Esophagus (tissue), 2 donors: ENCODE measurements at regions not wholly inside any gene's neighbourhood (a gene's known extent, or its start where the extent isn't known, plus 50 kb on each side); places are given as distances from the start of the nearest gene placed in this dataset.

Experiments
- H3K27ac ChIP-seq, 2 donors: one replicate each; pipeline ENCODE4 v1.5.1; 2013; ENCODE audit warnings: low read depth in 2 of 2, mild to moderate bottlenecking in 2 of 2, inconsistent platforms in 1 of 2, low read length in 1 of 2, moderate library complexity in 1 of 2
- H3K27me3 ChIP-seq, 2 donors: one replicate each; pipeline ENCODE4 v1.6.1; 2013; ENCODE audit warnings: low read length in 2 of 2, control low read depth in 1 of 2, mild to moderate bottlenecking in 1 of 2; ENCODE audit not compliant: insufficient read depth in 2 of 2, control insufficient read depth in 1 of 2
- H3K36me3 ChIP-seq, 2 donors: one replicate each; pipeline ENCODE4 v1.6.1; 2013; ENCODE audit warnings: low read length in 1 of 2; ENCODE audit not compliant: control insufficient read depth in 2 of 2, insufficient read depth in 2 of 2
- H3K4me1 ChIP-seq, 2 donors: one replicate each; pipeline ENCODE4 v1.6.1; 2013; ENCODE audit warnings: low read length in 1 of 2; ENCODE audit not compliant: control insufficient read depth in 2 of 2, insufficient read depth in 2 of 2
- H3K4me3 ChIP-seq, 2 donors: one replicate each; pipeline ENCODE4 v1.5.1; 2013; ENCODE audit warnings: low read length in 2 of 2, mild to moderate bottlenecking in 2 of 2, low read depth in 1 of 2, moderate library complexity in 1 of 2
- H3K9me3 ChIP-seq, 2 donors: one replicate each; pipeline ENCODE4 v1.6.1; 2013; ENCODE audit warnings: mild to moderate bottlenecking in 2 of 2, low read depth in 1 of 2, low read length in 1 of 2, moderate library complexity in 1 of 2; ENCODE audit not compliant: control insufficient read depth in 2 of 2, insufficient read depth in 1 of 2
- WGBS, 2 donors: extraction: QIAGEN DNeasy Blood & Tissue Kit; methylation state at CpG; one replicate each; pipeline ENCODE4 v1.1.7; 2013; 5-methylcytosine and 5-hydroxymethylcytosine counted together
- donor health status: healthy with polysubstance abuse.
- donor health status: Bipolar disorder and iron deficiency.

DNA sequence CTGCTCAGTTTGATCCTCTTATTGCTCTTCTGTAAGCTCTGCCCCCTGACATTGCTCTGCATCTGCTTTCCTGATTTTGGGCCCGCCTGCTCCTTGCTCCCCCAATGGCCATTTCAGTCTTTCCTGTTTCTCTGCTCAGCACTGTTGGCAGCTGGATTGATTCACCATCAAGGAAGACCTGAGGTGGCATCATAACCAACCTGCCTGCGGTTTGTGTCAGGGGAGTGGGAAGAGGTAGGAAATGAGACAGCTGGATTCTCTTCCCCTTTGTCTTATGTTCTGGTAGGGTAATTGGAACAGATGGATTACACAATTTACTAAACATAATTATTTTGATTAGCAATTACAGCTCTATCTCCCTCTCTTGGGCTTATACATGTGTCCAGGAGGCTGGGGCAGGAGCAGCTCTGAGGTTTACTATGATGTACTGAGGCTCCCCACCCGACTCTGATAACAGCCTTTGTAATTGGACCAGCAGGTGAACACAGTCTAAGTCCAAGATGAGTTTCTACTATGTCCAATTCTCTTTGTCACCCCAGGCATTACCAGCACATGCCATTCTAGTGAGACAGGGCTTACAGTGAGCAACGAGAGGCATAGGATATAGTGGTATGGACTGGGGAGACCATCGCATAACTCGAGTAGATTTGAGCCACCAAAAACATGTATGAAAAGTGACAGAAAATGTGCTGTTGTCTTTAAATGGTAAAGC, 151.8 kb upstream of the MMADHC start:
- Histone ChIP-seq H3K36me3 (no peaks in the 10 kb centered on the region), H3K4me3 (no peak overlapping the region), H3K4me1 (no peaks in the 10 kb centered on the region), H3K27me3 (no peaks in the 10 kb centered on the region), H3K9me3 (no peaks in the 10 kb centered on the region), H3K27ac (no peak overlapping the region)
- WGBS, 2 donors, result 80 to 86% methylated on average over 6 of the region's 6 CpGs

GRCh38 chr2:149738767-149739166, 151.2 kb upstream of the MMADHC start:
- no peaks in the 10 kb centered on the region for H3K4me1 ChIP-seq
- WGBS, 2 donors, result 94 to 97% methylated on average over 1 of the region's 1 CpG
- H3K4me3 ChIP-seq, result no peak overlapping the region
- no peaks in the 10 kb centered on the region for H3K27me3 ChIP-seq
- no peaks in the 10 kb centered on the region for H3K9me3 ChIP-seq
- no peaks in the 10 kb centered on the region for H3K36me3 ChIP-seq
- no peak overlapping the region for H3K27ac ChIP-seq

DNA sequence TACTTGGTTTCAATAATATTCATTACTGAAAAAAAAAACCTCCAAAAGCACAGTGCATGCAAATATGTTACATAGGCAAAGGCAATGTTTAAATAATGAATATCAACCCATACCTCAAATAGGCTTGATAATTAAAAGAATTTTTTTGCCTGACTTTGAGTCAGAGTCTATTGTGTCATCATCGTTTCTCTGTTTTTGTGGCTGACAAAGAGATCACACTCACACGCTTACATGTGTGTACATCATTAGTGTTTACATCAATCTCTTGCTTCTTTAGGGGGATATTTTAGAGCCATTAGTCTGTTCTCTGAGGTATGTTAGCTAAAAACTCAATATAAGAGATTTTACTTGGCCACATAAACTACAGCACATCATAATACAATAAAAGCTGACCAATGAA, 150.3 kb upstream of the MMADHC start:
- no peak overlapping the region for H3K4me3 ChIP-seq
- no peaks in the 10 kb centered on the region for H3K36me3 ChIP-seq
- no peaks in the 10 kb centered on the region for H3K27me3 ChIP-seq
- no peak overlapping the region for H3K27ac ChIP-seq
- H3K9me3 ChIP-seq, result no peaks in the 10 kb centered on the region
- 91 to 96% methylated on average over 2 of the region's 2 CpGs for WGBS, 2 donors
- no peaks in the 10 kb centered on the region for H3K4me1 ChIP-seq

GRCh38 chr2:149735237-149735958, 147.8 kb upstream of the MMADHC start:
- no peaks in the 10 kb centered on the region for H3K9me3 ChIP-seq
- no peaks in the 10 kb centered on the region for H3K36me3 ChIP-seq
- no peaks in the 10 kb centered on the region for H3K27me3 ChIP-seq
- H3K4me3 ChIP-seq, result no peak overlapping the region
- no peaks in the 10 kb centered on the region for H3K4me1 ChIP-seq
- no peak overlapping the region for H3K27ac ChIP-seq
- 35 to 51% methylated on average over 4 of the region's 4 CpGs for WGBS, 2 donors

GRCh38 chr2:149733936-149734685, 146.5 kb upstream of the MMADHC start:
- H3K27me3 ChIP-seq, result no peaks in the 10 kb centered on the region
- H3K27ac ChIP-seq, result no peak overlapping the region
- no peaks in the 10 kb centered on the region for H3K4me1 ChIP-seq
- no peaks in the 10 kb centered on the region for H3K36me3 ChIP-seq
- 61 to 64% methylated on average over 3 of the region's 3 CpGs for WGBS, 2 donors
- H3K9me3 ChIP-seq, result no peaks in the 10 kb centered on the region
- no peak overlapping the region for H3K4me3 ChIP-seq

DNA sequence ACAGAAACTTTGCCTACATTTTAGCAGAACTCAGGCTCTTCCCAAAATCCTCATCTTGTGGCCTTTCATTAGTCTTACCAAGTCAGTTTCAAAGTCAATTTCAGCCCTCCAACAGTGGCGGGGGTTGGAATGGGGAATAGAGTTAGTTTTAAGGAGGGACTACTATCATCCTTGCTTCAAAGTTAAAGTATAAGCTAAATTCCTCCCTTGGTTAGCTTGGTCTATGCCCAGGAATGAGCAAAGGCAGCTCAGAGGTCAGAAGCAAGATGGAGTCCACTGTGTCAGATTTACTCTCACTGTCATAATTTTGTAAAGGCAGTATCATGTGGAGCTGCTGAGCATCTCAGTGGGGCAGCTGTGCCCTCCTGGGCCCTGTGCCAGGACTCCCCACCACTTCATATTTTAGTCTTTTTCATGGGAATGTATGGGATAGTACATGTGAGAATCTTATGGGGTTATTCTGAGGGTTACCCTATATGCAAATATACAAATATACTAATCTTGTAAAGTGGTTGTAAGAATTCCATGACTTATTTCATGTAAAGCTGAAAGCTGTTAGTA, 145.2 kb upstream of the MMADHC start:
- Histone ChIP-seq H3K27me3 (no peaks in the 10 kb centered on the region), H3K4me1 (no peaks in the 10 kb centered on the region), H3K9me3 (no peaks in the 10 kb centered on the region), H3K27ac (no peak overlapping the region), H3K36me3 (no peaks in the 10 kb centered on the region), H3K4me3 (no peak overlapping the region)
- WGBS, 2 donors, result 89 to 100% methylated on average over 1 of the region's 1 CpG

DNA sequence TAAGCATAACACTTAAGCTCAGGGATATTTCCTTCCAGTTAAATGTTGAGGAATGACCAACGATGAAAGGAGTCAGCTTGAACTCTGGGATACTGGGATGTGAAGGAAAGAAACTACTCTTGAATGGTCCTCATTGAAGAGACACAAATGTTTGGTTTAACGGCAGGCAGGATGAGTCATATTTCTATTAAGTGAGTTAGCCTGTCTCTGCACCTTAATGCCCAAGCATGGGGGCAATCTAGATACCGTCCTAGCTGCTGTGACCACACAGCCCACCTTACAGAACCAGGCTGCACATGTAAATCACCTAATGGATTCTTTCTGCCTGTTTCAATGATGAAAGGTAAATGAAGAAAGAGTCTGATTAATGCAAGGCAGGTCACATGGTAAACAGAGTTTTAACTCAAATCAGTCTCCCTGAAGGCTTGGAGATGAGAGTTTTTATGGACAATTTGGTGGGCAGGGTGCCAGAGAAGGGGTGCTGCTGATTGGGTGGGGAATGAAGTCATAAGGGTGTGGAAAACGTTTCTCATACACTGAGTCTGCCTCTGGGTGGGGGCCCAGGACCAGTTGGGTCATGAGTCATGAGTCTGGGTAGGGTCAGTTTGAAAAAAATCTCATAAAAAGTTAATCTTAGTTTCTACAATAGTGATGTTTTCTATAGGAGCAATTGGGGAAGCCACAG, 144.6 kb upstream of the MMADHC start:
- Histone ChIP-seq H3K36me3 (no peaks in the 10 kb centered on the region), H3K4me3 (no peak overlapping the region), H3K27ac (no peak overlapping the region), H3K27me3 (peaks cover 0 to 3% of the 10 kb centered on the region in 2 donors), H3K9me3 (no peaks in the 10 kb centered on the region), H3K4me1 (no peaks in the 10 kb centered on the region)
- WGBS, 2 donors, result 55 to 59% methylated on average over 4 of the region's 4 CpGs

GRCh38 chr2:149731079-149731478, 143.5 kb upstream of the MMADHC start:
- H3K9me3 ChIP-seq, result no peaks in the 10 kb centered on the region
- H3K4me1 ChIP-seq, result no peaks in the 10 kb centered on the region
- H3K36me3 ChIP-seq, result no peaks in the 10 kb centered on the region
- peaks cover 0 to 3% of the 10 kb centered on the region in 2 donors for H3K27me3 ChIP-seq
- WGBS, 2 donors, result 45 to 48% methylated on average over 3 of the region's 3 CpGs
- H3K27ac ChIP-seq, result no peak overlapping the region
- H3K4me3 ChIP-seq, result no peak overlapping the region

DNA sequence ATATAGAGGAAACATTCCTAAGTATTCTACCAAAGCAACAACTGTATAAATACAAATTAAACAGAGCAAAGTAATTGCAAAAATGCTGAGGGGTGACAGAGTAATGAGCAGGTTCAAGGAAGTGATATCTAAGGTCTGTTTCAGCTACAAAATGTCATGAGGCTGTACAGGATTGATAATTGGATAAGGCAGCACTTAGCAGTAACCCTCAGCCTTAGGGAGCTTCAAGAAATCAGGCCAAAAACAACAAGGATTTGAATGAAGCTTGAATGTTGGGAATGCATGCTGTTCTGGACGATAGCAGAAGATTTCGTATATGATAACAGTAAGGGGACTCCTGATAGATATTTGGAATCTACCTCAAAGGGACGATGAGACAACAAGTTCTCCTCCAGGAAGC, 142.0 kb upstream of the MMADHC start:
- H3K4me1 ChIP-seq, result no peaks in the 10 kb centered on the region
- H3K27ac ChIP-seq, result no peak overlapping the region
- peaks cover 0 to 3% of the 10 kb centered on the region in 2 donors for H3K27me3 ChIP-seq
- H3K36me3 ChIP-seq, result no peaks in the 10 kb centered on the region
- 72 to 79% methylated on average over 3 of the region's 3 CpGs for WGBS, 2 donors
- H3K9me3 ChIP-seq, result no peaks in the 10 kb centered on the region
- H3K4me3 ChIP-seq, result no peak overlapping the region
